IMR-90 (cell line): ENCODE measurements at regions not wholly inside any gene's neighbourhood (a gene's known extent, or its start where the extent isn't known, plus 50 kb on each side); places are given as distances from the start of the nearest gene placed in this dataset.

Experiments used
- ATAC-seq: fragments of 200-7000 bp; cut with Tn5 transposase; 2 replicates; pipeline ENCODE4 v1.9.1; 2020; ENCODE audit warnings: low read depth, mild to moderate bottlenecking, moderate library complexity
- BruUV-seq: library from RNA; stranded (reverse); fragments of 400-500 nt; replicated peaks from 2 replicates; lab custom pipeline; 2021; lab: Mats Ljungman, UMichigan
- CTCF ChIA-PET: fragments of 300-600 bp; formaldehyde crosslinking; extraction: SDS; loops from one replicate; lab custom pipeline; 2021; ENCODE audit warnings: antibody characterized with exemption; lab: Yijun Ruan, JAX
- POLR2A ChIA-PET: fragments of 300-600 bp; sonication (Branson Sonifier 250); formaldehyde crosslinking; loops from one replicate; lab custom pipeline; 2022; ENCODE audit warnings: antibody characterized with exemption; ENCODE audit not compliant: unreplicated experiment; lab: Charles Lee
- DNase-seq: peaks from one replicate; pipeline ENCODE4 v3.0.0; 2013
- H2AFZ ChIP-seq: replicated peaks from 2 replicates; pipeline ENCODE3; 2013; ENCODE audit warnings: low read length, mild to moderate bottlenecking; ENCODE audit not compliant: poor library complexity
- H2AK5ac ChIP-seq: 2 replicates; pipeline ENCODE4 v1.6.1; 2013; ENCODE audit warnings: low read depth, low read length, inconsistent platforms
- H2AK9ac ChIP-seq: replicated peaks from 2 replicates; pipeline ENCODE3; 2013; ENCODE audit warnings: mild to moderate bottlenecking, low read depth, low read length, moderate library complexity; ENCODE audit not compliant: poor library complexity
- H2BK120ac ChIP-seq: 2 replicates; pipeline ENCODE4 v1.6.1; 2013; ENCODE audit warnings: low read depth, low read length, inconsistent platforms
- H2BK15ac ChIP-seq: 3 replicates; pipeline ENCODE4 v1.6.1; 2013; ENCODE audit warnings: low read depth, low read length, inconsistent platforms
- H2BK20ac ChIP-seq: 2 replicates; pipeline ENCODE4 v1.6.1; 2013; ENCODE audit warnings: low read depth, mild to moderate bottlenecking, inconsistent platforms, low read length, moderate library complexity
- H2BK5ac ChIP-seq: 2 replicates; pipeline ENCODE4 v1.6.1; 2013; ENCODE audit warnings: mild to moderate bottlenecking, low read depth, low read length, inconsistent platforms; ENCODE audit not compliant: poor library complexity, severe bottlenecking
- H3K14ac ChIP-seq: replicated peaks from 2 replicates; pipeline ENCODE4 v1.6.1; 2013; ENCODE audit warnings: low read depth, low read length, inconsistent platforms
- H3K18ac ChIP-seq: 2 replicates; pipeline ENCODE4 v1.6.1; 2013; ENCODE audit warnings: low read depth, low read length, control low read depth
- H3K23ac ChIP-seq: 2 replicates; pipeline ENCODE4 v1.6.1; 2013; ENCODE audit warnings: low read depth, low read length, inconsistent platforms
- H3K27ac ChIP-seq: 2 replicates; pipeline ENCODE4 v1.5.1; 2013; ENCODE audit warnings: mild to moderate bottlenecking, control low read depth, low read length; ENCODE audit not compliant: insufficient read depth
- H3K27me3 ChIP-seq: 2 replicates; pipeline ENCODE4 v1.6.1; 2013; ENCODE audit warnings: low read length; ENCODE audit not compliant: control insufficient read depth, insufficient read depth
- H3K36me3 ChIP-seq: 2 replicates; pipeline ENCODE4 v1.6.1; 2013; ENCODE audit warnings: low read length, mixed read lengths; ENCODE audit not compliant: control insufficient read depth, insufficient read depth
- H3K4ac ChIP-seq: 2 replicates; pipeline ENCODE4 v1.6.1; 2013; ENCODE audit warnings: low read depth, low read length, inconsistent platforms
- H3K4me1 ChIP-seq: 2 replicates; pipeline ENCODE4 v1.6.1; 2013; ENCODE audit warnings: low read length, mixed read lengths; ENCODE audit not compliant: control insufficient read depth, insufficient read depth
- H3K4me2 ChIP-seq: 2 replicates; pipeline ENCODE4 v1.6.1; 2013; ENCODE audit warnings: low read depth, mild to moderate bottlenecking, control low read depth, low read length, moderate library complexity
- H3K4me3 ChIP-seq: 2 replicates; pipeline ENCODE4 v1.5.1; 2013; ENCODE audit warnings: low read depth, mild to moderate bottlenecking, control low read depth, low read length, moderate library complexity; ENCODE audit not compliant: insufficient read depth
- H3K56ac ChIP-seq: 2 replicates; pipeline ENCODE4 v1.6.1; 2013; ENCODE audit warnings: low read length, inconsistent platforms; ENCODE audit not compliant: insufficient read depth; ENCODE audit errors: extremely low read depth
- H3K79me1 ChIP-seq, 2 experiments: 2 replicates each; pipeline ENCODE4 v1.6.1; 2013; ENCODE audit warnings: low read length in 2 of 2, inconsistent platforms in 1 of 2, low read depth in 1 of 2
- H3K9ac ChIP-seq: 2 replicates; pipeline ENCODE4 v1.6.1; 2013; ENCODE audit warnings: low read depth, low read length, control low read depth
- H3K9me1 ChIP-seq: 2 replicates; pipeline ENCODE4 v1.6.1; 2013; ENCODE audit warnings: low read length, inconsistent platforms; ENCODE audit not compliant: insufficient read depth
- H3K9me3 ChIP-seq: 2 replicates; pipeline ENCODE4 v1.6.1; 2013; ENCODE audit warnings: low read length; ENCODE audit not compliant: control insufficient read depth, insufficient read depth
- H4K20me1 ChIP-seq: 2 replicates; pipeline ENCODE4 v1.6.1; 2013; ENCODE audit warnings: low read length, inconsistent platforms; ENCODE audit not compliant: insufficient read depth
- H4K5ac ChIP-seq: 2 replicates; pipeline ENCODE4 v1.6.1; 2013; ENCODE audit warnings: mild to moderate bottlenecking, low read depth, low read length, control low read depth
- H4K8ac ChIP-seq, 2 experiments: 2 replicates each; pipeline ENCODE4 v1.6.1; 2013; ENCODE audit warnings: low read depth in 2 of 2, low read length in 2 of 2, control low read depth in 1 of 2, inconsistent platforms in 1 of 2
- H4K91ac ChIP-seq: 2 replicates; pipeline ENCODE4 v1.6.1; 2013; ENCODE audit warnings: low read depth, low read length, inconsistent platforms; ENCODE audit not compliant: insufficient read depth
- MAZ ChIP-seq: IDR thresholded peaks from 2 replicates; pipeline ENCODE4 v1.6.1; 2012; ENCODE audit warnings: low read depth, mild to moderate bottlenecking, low read length, improper control_type of control experiment, moderate library complexity, borderline replicate concordance
- SMC3 ChIP-seq: fragments of 150-350 bp; IDR thresholded peaks from 2 replicates; pipeline ENCODE4 v1.6.1; 2016; ENCODE audit warnings: low read depth, mild to moderate bottlenecking, antibody characterized with exemption, low read length, moderate library complexity
- WGBS, 2 experiments: methylation state at CpG; one replicate each; pipeline versions ENCODE4 v1.1.5 to v1.1.7; 2013; ENCODE audit warnings: missing lambda C conversion rate in 2 of 2; ENCODE audit not compliant: insufficient read length in 1 of 2; ENCODE audit errors: extremely low coverage in 2 of 2; 5-methylcytosine and 5-hydroxymethylcytosine counted together
- dilution Hi-C: fragments of 300-500 bp; cut with HindIII; formaldehyde crosslinking; loops from one replicate; pipeline ENCODE4 v1.14.3; 2018; ENCODE audit warnings: low sequenced_read_pairs; ENCODE audit not compliant: unreplicated experiment
- in situ Hi-C: fragments of 300-500 bp; cut with MboI; formaldehyde crosslinking; loops from 3 replicates; pipeline ENCODE4 v1.14.3; 2019; ENCODE audit warnings: low sequenced_read_pairs, inconsistent platforms, mixed read lengths
- intact Hi-C: fragments of 100-400 bp; cut with micrococcal nuclease; formaldehyde crosslinking; loops from 2 replicates; pipeline ENCODE4 v1.10.0; 2022
- TF ChIP-seq, protein P1 (sequence below): fragments of 150-350 bp; IDR thresholded peaks from 2 replicates; pipeline ENCODE4 v1.6.1; 2017; ENCODE audit warnings: mild to moderate bottlenecking, antibody characterized with exemption, low read length, low read depth

DNA sequence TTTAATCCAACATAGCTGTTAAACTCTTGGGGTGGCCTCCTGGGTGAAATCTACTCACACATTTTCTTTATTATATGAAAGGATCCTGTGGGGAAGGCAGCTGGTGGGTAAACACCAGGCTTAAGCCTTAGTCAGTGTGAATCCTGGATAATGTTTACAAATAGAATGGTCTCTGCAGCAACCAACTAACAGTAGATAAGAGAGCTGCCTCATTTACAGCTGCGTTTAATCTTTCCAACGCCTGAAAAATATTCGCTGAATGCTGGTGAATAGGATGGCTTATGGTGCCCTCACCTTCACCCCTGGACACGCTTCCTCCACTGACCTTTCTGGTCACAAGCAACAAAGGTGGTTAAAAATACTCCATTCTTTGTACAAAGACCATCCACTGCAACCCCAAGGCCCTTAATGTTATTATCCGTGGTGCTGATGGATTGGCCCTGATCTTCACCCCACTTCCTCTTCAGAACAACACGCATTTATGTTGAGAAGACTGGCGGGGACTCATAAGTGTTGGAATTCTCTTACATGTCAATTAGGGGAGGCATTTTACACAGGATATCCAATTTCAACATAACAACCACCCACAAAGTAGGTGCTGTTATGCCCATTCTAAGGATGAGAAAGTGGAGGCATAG, 120.0 kb upstream of the FRMD4B start:
- no peaks in the 10 kb centered on the region for H3K36me3 ChIP-seq
- no peaks in the 10 kb centered on the region for H3K9me3 ChIP-seq
- ATAC-seq: no peak
- H2BK5ac ChIP-seq: no peak overlapping the region
- H3K23ac ChIP-seq: no peak overlapping the region
- H4K20me1 ChIP-seq: no peaks in the 10 kb centered on the region
- no peak overlapping the region for H2AK9ac ChIP-seq
- H3K4ac ChIP-seq: no peak overlapping the region
- no peak overlapping the region for H2BK120ac ChIP-seq
- H3K9ac ChIP-seq: no peak overlapping the region
- no peak overlapping the region for H3K4me3 ChIP-seq
- no peak overlapping the region for H3K56ac ChIP-seq
- no peak overlapping the region for H4K91ac ChIP-seq
- H3K14ac ChIP-seq: no peak overlapping the region
- no peaks in the 10 kb centered on the region for H3K27me3 ChIP-seq
- no peak overlapping the region for H4K8ac ChIP-seq
- no peak overlapping the region for H2BK15ac ChIP-seq
- no peak for TF ChIP-seq SMC3
- TF ChIP-seq MAZ: no peak
- TF ChIP-seq, protein P1, sequence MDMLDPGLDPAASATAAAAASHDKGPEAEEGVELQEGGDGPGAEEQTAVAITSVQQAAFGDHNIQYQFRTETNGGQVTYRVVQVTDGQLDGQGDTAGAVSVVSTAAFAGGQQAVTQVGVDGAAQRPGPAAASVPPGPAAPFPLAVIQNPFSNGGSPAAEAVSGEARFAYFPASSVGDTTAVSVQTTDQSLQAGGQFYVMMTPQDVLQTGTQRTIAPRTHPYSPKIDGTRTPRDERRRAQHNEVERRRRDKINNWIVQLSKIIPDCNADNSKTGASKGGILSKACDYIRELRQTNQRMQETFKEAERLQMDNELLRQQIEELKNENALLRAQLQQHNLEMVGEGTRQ: no peak
- H2AK5ac ChIP-seq: no peak overlapping the region
- ChIA-PET CTCF (no interaction called here), POLR2A (no interaction called here)
- H3K79me1 ChIP-seq: no peaks in the 10 kb centered on the region
- no TSS peak for BruUV-seq
- no peak overlapping the region for H2BK20ac ChIP-seq
- no peaks in the 10 kb centered on the region for H3K9me1 ChIP-seq
- H3K27ac ChIP-seq: no peak overlapping the region
- no peaks in the 10 kb centered on the region for H3K4me1 ChIP-seq
- no peak overlapping the region for H2AFZ ChIP-seq
- in situ Hi-C loops: no loop called here
- no CpG with 5 or more reads among the region's 7 CpGs for WGBS, 2 experiments
- H3K4me2 ChIP-seq: no peak overlapping the region
- no peak overlapping the region for H4K5ac ChIP-seq
- H3K18ac ChIP-seq: no peak overlapping the region
- dilution Hi-C loops: no loop called here
- DNase-seq: no peak
- intact Hi-C loops: no loop called here
